ENCODE measurements at regions not wholly inside any gene's neighbourhood (a gene's known extent, or its start where the extent isn't known, plus 50 kb on each side); places are given as distances from the start of the nearest gene placed in this dataset.

- no peak overlapping the region for H3K4me3 ChIP-seq (ENCODE audit: low read depth, low read length)
These were observed 732.5 kb upstream of the POM121L12 start for GRCh38 chr7:52302765-52303520.

GRCh38 chr7:52297128-52297527, 738.3 kb upstream of the POM121L12 start:
- H3K4me3 ChIP-seq (ENCODE audit: low read depth, low read length): no peak overlapping the region
- TF ChIP-seq CTCF (IDR thresholded peaks at IDR 0.05; ENCODE audit: borderline replicate concordance, insufficient read depth, low read depth, low read length): no peak

More at GRCh38 chr7:52302765-52303520, 732.5 kb upstream of the POM121L12 start:
- no peak for TF ChIP-seq CTCF (IDR thresholded peaks at IDR 0.05; ENCODE audit: borderline replicate concordance, insufficient read depth, low read depth, low read length)

GRCh38 chr7:52294942-52295341, 740.5 kb upstream of the POM121L12 start:
- H3K4me3 ChIP-seq (ENCODE audit: low read depth, low read length): no peak overlapping the region
- no peak for TF ChIP-seq CTCF (IDR thresholded peaks at IDR 0.05; ENCODE audit: borderline replicate concordance, insufficient read depth, low read depth, low read length)

GRCh38 chr7:52289247-52289646, 746.2 kb upstream of the POM121L12 start:
- no peak for TF ChIP-seq CTCF (IDR thresholded peaks at IDR 0.05; ENCODE audit: borderline replicate concordance, insufficient read depth, low read depth, low read length)
- no peak overlapping the region for H3K4me3 ChIP-seq (ENCODE audit: low read depth, low read length)

- no peak for TF ChIP-seq CTCF (IDR thresholded peaks at IDR 0.05; ENCODE audit: borderline replicate concordance, insufficient read depth, low read depth, low read length)
- no peak overlapping the region for H3K4me3 ChIP-seq (ENCODE audit: low read depth, low read length)
These were observed 747.7 kb upstream of the POM121L12 start for GRCh38 chr7:52287698-52288097.

- TF ChIP-seq CTCF (IDR thresholded peaks at IDR 0.05; ENCODE audit: borderline replicate concordance, insufficient read depth, low read depth, low read length): no peak
- H3K4me3 ChIP-seq (ENCODE audit: low read depth, low read length): no peak overlapping the region
These were observed 749.7 kb upstream of the POM121L12 start for GRCh38 chr7:52285689-52286088.

GRCh38 chr7:52283335-52283734, 752.1 kb upstream of the POM121L12 start:
- TF ChIP-seq CTCF (IDR thresholded peaks at IDR 0.05; ENCODE audit: borderline replicate concordance, insufficient read depth, low read depth, low read length): no peak
- no peak overlapping the region for H3K4me3 ChIP-seq (ENCODE audit: low read depth, low read length)
